ENCODE measurements at regions not wholly inside any gene's neighbourhood (a gene's known extent, or its start where the extent isn't known, plus 50 kb on each side); places are given as distances from the start of the nearest gene placed in this dataset.

DNA sequence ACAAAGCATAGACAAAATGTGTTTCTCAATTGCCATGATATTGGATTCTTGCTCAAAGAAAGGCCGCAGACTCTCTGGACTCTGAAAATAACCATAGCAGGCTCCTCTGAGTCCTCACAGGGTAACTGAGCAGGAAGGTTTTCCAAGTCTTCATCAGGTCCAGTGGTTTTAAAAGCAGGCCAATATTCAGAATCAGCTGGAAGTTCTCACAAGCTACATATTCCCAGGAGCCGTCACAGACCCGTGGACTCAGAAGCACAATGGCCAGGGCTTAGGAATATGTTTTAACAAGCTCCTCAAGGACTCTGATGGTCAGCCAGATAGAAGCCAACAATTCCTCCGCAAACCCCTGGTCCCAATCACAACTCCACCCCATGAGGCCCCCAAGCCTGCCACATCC, 256.1 kb upstream of the ADAMTS9 start:
- no peak for DNase-seq (ENCODE audit: low spot score)

DNA sequence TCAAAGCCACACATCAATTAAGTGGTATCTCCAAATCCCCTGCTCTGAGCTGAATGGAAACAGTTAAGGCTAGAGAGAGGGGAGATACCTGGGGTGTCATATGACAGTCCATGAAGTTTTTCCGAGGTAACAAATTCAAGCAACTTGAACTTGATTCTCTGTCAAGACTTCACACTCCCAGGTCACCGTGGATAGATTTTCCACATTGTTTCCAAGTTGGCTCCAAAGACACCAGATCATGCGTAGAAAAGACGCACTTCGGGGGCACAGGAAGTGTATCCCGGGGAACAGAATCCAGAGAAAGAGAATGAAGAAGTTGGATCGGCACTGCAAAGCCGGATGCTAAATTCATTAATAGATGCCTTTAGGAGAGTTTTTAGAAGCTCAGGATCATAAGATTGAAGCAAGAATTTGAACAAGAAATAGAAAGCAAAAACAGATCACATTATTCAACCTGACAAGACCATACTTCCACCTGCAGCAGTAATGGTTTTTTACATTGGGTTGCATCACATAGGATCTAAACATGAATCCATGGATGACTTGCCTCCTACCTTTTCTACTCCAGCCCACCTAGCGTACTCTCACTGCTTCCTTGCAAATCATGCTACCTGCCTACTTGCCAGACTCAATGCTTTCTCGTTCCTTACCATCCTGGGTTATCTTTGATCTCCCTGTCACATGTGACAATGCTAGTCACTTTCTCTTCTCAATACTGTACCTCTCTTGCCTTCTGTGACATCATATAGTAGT, 253.0 kb upstream of the ADAMTS9 start:
- DNase-seq (ENCODE audit: low spot score): no peak

DNA sequence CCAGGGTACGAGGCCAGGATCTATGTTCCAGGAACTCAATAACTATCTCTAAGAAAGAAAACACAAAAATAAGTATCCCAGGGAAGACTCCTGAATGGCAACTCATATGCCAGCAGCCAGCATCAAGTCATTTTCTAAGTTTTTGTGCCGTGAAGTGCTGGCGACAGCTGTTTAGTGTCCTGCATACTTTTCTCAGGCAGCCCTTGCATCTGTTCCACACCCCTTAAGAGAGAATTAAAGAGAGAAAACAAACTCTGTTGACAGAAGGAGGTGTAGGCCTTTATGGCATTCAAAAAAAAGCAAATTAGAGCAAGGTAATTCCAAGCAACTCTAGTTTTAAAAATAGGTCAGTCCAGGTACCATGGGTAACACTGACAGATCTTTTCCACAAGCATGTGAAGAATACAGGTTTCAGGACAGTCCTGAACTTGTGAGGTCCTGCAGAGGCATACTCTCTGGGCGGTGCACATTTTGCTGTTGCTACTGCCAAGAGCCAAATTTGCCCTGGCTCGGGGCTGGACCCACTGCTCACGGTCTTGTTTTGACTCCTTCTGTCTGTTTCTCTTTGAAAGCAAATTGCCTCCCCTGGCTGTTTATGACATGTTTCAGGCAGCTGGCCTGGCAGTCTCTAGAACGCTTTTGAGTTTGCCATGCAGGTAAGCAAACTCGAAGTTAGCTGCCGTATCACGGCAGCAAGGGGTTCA, 252.1 kb upstream of the ADAMTS9 start:
- DNase-seq (ENCODE audit: low spot score): no peak

DNA sequence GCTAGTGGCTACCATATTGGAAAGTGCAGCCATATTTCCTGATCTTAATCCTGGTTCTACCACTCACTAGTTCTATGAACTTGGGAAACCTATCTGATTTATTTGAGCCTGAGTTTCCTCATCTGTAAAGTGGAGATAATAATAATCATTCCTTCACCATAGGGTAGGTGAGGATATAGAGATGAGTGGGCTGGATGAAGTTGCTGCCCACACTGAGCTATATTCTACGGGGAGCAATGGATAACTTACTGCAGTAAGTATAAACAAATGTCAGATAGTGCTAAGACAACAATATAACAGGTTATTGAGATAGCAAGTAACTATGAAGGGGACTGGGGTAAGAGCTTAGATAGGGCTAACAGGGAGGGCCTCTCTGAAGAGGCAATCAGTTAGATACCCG, 251.5 kb upstream of the ADAMTS9 start:
- DNase-seq (ENCODE audit: low spot score): no peak

DNA sequence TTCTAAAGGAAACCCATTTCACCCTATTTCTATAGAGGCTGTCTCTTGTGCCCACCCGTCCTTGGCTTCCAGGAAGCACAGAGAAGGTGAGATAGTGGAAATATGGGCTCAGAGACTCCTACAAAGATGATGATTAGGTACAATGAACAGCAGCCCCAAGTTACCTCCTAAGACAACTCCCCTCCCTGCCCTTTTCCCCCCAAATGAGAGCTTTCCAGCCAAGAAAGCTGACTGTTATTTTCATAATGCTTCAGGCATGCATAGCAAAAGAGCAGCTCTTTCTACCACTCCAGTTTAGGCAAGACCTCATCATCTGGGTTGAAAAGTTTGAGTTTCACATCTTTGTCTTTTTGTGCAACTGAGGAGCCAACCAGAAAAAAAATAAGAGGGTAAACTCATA, 248.8 kb upstream of the ADAMTS9 start:
- no peak for DNase-seq (ENCODE audit: low spot score)

DNA sequence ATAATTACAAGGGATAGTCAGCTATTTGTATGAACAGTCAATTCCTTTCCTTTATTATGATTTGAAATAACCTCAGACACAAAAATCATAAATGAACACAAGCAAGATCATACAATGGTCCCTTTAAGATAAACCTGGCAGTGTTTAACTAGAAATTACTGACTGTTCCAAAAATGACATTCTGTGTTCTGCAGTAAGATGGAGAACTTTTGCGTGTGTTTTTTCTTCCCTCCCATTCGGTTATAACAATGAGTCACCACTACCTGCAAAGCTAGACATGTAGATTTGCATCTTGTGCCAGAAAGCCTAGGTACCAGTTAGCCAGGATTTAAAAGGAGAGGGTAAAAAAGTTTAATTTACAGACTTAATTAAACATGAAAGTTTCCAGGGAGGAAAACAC, 248.2 kb upstream of the ADAMTS9 start:
- no peak for DNase-seq (ENCODE audit: low spot score)

DNA sequence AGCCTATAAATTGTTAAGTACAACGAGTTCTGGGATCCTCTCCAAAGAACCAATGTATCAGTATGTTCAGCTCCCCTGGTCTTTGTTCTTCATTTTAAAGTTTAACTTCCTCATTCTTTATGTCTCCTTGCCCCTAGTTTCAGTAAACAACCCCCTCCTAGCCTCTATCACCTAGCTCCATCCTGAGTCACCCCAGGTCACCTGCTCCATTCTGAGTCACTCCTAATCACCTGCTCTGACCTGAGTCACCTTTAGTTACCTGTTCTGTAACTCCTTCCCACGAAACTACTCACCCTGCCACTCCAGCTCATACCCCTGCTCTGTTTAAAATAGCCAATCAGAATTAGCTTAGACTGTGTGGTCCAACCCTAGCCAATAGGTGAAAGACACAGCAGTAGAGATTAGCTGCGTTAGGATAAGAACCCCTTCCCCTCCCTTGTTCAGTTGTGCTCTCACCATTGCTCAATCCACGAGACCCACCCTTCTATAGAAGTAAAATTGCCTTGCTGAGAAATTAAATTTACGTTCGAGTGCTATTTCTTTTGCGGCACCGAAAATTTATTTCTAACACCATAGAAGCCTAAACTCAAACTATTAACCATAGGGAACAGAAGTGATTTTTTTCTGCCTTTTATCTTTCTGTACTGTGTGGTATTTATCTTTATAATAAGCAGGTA, 245.0 kb upstream of the ADAMTS9 start:
- no peak for DNase-seq (ENCODE audit: low spot score)

DNA sequence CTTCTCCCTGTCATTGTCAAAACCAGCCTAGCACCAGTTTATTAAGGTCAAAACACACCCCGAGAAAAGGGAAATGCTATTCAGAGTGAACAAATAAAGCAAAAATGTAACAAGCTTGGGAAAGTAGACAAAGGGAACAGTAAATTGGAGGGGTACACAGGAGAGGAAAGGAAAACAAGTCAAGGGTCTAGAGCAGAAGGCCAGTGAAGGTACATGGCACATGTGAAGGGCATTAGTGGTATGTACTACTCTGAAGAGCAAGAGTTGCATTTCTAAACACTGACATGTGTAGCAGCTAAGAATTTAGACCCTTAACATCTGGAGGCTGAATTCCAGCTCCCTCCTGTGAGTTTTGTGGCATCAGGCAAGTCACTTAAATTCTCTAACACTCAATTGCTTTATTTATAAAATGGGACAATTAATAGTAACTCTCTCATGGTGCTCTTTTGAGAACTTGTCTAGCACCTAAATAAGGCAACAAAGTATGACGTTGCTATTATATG, 244.3 kb upstream of the ADAMTS9 start:
- DNase-seq (ENCODE audit: low spot score): no peak

DNA sequence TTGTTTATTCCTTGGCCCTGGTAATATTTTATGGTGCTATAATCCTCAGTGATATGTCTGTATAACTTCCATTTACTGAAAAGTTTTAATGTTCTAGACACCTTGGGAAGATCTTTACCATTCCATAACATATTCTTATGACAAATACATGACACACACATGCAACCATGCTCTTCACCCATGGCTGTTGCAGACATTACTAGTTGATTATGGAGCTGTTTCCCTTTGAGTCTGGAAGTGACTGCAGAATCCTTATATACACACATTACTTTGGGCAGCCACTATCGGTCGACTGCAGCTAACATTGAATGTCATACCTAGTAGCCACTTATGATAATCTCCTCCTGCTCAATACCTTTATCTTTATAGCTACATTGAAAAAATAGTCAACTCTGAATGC, 243.1 kb upstream of the ADAMTS9 start:
- DNase-seq (ENCODE audit: low spot score): no peak

DNA sequence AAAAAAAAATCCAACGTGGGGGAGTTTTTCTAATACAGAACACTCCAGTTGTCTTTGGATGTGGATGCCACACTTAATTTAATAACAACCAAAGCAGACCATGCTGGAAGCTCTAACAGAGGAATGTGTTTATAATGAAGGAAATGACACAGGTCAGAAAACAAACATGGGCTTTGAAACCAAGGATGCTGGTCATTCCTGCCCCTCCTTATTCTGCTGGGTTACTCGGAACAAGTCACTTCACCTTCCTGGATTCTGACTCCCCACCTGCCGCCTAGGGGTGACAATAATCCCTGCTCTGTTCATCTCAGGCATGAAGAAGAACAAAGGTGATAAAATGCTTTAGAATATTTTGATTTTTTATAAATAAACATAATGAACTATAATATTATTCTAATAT, 240.9 kb upstream of the ADAMTS9 start:
- no peak for DNase-seq (ENCODE audit: low spot score)

DNA sequence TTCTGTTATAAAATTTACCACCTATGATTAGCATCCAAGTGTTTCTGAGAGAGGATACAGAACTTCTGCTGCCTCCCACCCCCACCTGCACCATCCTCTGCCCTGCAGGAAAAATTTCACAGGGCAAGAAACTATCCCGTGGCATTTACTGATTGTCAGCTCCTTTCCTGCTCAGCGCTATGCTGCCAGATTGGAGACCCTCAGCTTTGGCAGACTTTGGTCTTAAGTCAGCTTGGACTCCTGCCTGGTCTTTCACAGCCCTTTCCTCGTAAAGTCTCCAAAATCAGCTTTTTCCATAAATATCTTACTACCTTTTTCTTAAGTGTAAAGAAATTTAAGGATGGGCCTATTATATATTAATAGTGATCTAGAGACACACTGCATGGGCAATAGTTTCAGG, 239.9 kb upstream of the ADAMTS9 start:
- no peak for DNase-seq (ENCODE audit: low spot score)

DNA sequence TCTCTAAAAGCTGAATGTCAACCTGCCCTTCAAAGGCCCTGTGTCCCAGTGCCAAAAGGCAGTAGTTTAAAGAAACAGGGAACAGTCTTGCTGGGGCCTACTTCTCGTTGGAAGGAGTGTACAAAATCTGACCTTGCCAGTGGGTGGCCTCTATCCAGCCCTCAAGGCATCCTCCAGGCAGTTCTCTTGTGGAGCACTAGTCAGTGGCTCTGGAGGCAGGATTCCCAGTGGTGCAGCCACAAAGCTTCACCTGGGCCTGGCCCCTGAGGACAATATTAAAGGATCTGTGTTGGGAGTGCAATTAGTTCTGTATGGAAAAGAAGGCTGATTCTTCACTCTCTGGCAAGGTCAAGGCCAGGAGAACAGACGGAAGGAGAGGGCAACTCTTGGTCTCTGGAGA, 237.8 kb upstream of the ADAMTS9 start:
- no peak for DNase-seq (ENCODE audit: low spot score)

DNA sequence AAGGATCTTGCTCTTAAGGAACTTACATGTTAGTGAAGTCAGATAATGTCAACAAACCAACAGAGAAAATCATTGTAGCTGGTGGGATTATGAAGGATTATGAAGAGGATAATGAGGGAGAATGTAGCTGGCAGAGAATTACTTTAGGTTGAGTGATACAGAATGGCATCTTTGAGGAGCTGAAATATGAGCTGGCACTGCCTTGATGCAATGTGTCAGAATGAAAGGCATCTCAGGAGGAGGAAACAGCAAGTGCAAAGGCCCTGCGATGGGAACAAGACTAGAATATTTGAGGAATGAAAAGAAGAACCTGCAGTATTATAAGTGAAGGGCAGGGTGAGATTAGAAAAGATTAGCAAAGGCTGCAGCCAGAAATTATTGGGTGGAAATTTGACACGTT, 237.2 kb upstream of the ADAMTS9 start:
- DNase-seq (ENCODE audit: low spot score): no peak

DNA sequence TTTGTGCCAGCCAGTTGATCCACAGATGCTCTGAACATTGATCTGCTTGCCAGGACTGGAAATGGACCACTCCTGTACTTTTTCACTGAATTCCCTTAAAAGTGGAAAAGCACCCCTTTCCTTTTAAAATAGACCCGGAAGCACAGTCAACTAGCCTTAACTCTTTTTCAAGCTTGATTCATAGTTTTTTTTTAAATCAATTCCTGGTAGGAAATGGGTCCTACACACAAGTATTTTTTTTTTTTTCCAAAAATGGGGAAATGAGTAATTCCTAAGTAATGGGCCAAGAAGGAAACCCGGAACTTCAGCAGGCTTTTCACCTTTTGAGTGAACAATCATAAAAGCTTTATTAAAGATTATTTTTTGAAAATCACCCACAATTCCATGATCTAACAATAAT, 234.4 kb upstream of the ADAMTS9 start:
- no peak for DNase-seq (ENCODE audit: low spot score)

DNA sequence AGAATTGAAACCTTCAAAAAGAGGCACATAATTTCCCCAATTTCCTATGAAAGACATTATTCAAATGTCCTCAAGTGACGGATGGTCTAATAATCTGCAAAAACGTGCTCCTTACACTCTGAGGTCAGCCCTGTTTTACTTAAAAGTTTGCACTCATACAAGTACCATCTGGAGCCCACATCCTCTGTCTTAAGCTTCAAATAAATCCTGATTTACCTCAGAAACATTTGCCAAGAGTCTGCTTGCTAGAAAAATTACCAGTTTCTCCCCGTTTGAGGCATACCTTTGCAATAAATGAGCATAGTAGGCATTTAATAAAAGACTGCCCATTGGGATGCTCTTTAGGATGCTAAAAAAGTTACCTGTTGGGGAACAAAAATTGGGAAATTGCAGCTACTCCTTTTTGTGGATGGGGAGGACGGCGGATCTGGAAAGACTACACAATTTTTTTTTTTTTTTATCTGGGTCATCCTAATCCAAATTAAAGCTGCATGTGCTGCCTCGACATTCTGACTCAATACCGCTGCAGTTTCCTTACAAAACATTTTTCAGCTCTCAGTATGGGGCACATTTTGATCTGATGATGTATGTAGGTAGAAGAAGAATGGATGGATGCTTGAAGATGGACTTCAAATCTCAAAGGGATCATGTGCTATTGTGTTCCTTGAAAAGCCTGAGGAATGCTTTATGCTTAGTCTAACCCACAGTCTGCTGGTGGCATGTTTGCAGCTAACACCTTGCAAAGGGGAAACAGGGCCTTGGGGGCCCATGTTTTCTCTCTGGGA, 233.7 kb upstream of the ADAMTS9 start:
- no peak for DNase-seq (ENCODE audit: low spot score)

DNA sequence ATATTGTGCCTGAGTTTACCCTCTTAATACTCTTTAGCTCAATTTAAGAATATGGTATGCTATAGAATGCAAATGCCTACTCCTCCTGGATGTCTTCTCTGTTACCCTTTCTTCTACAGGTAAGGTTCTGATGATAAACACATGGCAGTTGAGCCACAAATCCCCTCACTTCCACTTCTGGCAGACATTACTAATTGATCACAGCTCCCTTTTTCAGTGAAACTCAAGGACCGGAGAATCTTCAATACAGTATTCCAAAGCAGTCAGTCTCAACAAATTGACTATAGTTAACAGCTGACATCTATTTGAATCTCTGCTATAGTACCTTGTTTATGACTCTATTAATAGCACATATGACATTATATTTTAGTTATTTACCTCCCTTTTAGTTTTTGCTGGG, 232.1 kb upstream of the ADAMTS9 start:
- no peak for DNase-seq (ENCODE audit: low spot score)

DNA sequence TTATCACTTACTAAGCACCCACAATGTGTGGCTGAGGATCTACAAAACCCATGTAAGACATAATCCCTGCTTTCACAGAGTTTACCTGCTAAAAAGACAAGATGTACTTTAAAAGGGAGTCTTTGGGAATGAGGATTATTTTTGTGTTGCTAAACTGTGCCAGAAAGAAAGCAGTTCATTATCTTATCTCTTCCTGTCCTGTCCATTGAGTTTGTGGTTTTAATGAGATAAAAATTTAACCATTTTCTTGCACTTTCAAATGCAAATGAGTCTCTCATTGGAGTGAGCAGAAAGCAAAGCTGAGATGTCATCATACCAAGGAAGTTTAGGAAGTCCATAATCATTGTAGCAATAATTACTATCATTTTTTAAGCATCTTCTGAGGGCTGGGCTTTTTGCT, 231.2 kb upstream of the ADAMTS9 start:
- no peak for DNase-seq (ENCODE audit: low spot score)

DNA sequence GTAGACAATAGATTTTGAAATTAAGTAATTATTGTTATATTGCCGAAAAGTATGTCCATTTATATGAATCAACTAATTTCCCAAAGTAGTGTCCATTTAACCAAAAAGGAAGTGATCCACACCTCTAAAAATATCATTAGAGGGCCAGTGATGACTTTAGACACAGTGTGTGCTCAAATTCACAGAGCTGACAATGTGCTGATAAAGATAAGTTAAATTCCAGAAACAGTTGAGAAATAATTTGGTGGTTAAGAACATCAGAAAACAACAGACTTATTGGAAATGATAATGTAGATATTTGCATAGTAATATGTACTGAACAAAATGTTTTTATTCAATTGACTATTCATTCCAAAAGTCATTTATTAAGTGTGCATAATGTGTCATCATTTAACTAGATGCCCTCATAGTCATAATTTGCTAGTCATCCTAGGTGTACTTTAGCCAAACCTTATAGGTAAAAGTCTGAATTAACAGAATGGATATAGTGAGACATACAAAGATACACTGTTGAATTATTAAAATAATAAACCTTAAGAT, 230.2 kb upstream of the ADAMTS9 start:
- DNase-seq (ENCODE audit: low spot score): no peak

DNA sequence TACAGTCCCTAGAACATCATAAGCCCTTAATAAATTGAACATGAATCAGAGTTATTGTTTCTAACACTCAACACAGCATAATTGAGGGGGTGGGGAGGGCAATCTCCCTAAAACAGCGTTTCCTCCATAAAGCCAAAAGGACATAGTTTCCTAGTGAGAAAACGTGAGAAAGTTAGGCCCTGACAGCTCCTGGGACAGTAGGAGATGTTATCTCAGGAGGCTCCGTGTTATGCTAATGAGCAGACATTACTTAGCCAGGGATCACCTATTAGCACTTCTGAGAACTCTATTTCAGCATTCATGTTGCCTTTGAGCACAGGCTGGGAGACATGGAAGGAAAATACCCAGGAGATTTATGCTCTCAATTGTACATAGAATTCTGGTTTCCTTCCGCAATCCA, 229.1 kb upstream of the ADAMTS9 start:
- DNase-seq (ENCODE audit: low spot score): no peak

DNA sequence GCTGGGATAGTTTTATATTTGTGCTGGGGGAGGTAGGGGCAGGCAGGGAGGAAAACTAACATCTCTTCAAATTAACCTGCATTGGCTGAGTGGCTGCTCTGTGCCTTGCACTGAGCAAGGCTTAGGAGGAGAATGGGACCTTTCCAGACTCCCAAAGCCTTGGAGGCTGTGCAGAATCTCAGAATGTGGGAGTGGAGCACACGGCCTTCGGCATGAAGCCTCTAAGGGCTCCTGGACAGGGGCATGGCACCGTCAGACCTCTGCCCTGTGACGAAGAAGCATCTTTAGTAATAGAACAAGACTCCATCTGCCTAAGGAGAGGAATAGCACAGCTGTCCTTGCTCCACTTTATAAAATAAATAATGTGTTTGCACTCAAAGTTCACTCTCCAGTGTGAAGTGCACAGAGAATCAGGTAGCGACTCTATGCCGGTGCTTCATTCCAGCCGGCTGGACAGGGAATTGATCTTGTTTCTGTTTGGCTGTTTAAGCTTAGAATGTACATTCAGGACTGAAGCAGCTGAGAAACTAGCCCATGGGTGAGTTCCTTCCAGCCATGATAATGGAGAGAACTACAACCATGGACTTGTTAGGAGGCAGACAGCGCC, 228.5 kb upstream of the ADAMTS9 start:
- DNase-seq (ENCODE audit: low spot score): no peak

DNA sequence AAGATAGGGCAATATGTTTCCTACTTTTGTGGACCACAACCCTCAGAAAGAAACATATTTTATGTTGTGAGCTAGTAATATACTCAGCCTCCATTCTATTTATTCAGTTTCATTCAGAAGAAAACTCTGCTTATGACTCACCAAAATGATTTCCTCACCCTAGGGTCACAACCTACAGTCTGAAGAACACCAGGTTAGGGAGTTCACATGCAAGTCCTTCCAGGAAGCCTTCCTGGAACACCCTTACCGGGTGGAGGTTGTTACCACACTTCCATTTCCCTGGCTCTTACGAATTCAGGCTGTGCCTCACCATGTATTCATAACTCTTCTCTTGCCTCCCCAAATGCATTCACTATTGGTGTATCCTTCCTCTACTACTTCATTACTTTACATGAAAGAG, 228.0 kb upstream of the ADAMTS9 start:
- no peak for DNase-seq (ENCODE audit: low spot score)

DNA sequence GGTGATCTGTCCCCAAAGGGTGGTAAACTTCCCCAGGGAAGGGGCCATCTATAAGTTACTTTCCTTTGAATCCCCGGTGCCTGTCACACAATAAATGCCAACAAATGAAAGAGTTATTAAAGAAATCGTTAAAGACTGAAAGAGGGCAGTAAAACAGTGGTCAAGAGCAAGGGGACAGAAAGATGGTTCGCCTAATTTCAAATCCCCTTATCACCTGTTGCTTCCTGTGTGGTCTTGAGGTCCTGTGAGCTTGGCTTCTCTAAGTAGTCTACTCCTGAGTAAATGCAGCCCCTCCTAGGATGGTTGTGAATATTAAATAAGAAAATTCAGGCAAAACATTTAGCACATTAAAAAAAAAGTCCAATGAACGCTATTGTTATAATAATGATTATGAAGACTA, 225.7 kb upstream of the ADAMTS9 start:
- DNase-seq (ENCODE audit: low spot score): no peak

All from ecto neural progenitor cell (in vitro differentiated cells).